NCI-H524 (cell line): ENCODE measurements at regions not wholly inside any gene's neighbourhood (a gene's known extent, or its start where the extent isn't known, plus 50 kb on each side); places are given as distances from the start of the nearest gene placed in this dataset.

Source experiments
- DNase-seq, 2 experiments: peaks; one replicate each; lab custom pipeline; 2025; lab: John Stamatoyannopoulos, UW

GRCh38 chr11:88404932-88405710, 67.6 kb upstream of the CTSC start:
- no peak for DNase-seq

DNA sequence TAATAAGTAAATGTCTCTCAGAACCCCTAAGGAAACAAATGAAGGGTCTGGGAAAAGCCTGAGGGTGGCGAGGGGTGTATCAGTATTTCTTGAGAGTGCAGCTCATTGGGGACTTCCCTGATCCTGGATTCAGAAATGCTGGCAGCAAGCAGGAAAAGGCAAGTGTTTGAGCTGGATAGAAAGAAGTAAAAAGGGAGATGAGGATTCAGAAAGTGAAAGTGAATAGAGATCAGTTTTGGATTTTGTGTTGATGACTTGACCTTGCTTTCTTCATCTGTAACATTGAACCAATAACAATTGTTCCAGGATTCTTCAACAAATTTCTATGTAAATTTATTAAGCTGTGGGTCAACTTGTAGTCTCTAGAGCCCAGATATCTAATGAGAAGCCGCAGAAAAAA, 66.9 kb upstream of the CTSC start:
- no peak for DNase-seq

- no peak for DNase-seq
Measured at GRCh38 chr11:88402784-88403183, 65.2 kb upstream of the CTSC start.

DNA sequence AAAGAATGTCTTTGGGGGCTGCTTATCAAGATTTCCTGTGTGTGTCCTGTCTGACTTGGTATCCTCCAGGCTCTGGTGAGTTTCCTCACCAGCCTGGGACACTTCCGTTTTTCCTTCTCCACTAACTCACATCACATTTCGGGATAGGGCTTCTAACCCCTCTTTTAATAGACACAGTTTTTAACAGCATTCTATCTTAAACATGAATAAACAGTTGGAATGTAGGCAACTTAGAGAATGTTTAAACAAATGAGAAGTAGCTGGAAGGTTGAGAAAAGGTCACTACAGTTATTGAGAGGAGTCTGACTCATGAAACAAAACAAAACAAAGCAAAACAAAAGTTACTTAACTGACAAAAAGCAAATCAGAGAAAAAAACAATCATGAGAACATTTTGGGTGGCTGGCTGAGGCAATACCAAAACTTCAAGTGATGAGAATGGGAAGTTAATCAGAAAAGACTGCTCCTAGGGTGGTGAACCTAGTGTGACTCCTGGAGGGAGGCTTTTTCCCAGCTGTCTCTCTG, 64.7 kb upstream of the CTSC start:
- DNase-seq: no peak

- DNase-seq: no peak
Measured at GRCh38 chr11:88398791-88399570, 61.4 kb upstream of the CTSC start.

GRCh38 chr11:88398372-88398771, 60.8 kb upstream of the CTSC start:
- DNase-seq: no peak

- no peak for DNase-seq
Measured at GRCh38 chr11:88390254-88390653, 52.7 kb upstream of the CTSC start.

DNA sequence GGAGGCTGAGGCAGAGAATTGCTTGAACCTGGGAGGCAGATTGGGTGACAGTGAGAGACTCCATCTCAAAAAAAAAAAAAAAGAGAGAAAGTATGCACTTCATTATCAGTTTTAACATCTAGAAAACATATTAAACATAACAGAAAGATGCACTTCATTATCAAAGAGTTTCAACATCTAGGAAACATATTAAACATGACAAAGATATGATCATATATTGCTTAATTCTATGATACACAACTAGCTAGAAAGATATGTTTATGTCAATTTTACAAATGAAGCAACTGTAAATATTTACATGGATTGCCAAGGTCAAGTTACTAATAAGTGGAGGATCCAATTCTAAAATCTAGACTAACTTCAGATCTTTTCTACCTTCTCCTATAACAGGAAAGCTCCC, 50.4 kb upstream of the CTSC start:
- DNase-seq: no peak
